ENCODE measurements at regions not wholly inside any gene's neighbourhood (a gene's known extent, or its start where the extent isn't known, plus 50 kb on each side); places are given as distances from the start of the nearest gene placed in this dataset.

DNA sequence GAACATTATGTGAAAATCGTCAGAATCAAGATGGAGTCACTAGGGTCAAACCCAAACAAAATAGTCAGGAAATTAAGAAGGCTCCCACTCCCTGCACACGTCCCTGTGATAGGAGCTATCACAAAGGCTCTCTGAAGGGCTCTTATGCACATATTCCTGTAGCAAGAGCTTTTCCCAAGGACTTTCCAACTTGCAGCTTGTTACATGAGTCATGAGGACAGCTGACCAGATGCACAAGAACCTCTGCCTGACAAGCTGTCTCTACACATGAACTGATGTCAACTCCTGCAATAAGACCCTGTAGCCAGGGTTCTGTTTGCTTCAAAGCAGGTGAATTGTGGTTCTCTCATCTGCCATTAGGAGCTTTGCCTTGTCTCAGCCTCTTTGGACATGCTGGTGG, 122.4 kb downstream of the OLFM1 start:
- TF ChIP-seq, protein P1, sequence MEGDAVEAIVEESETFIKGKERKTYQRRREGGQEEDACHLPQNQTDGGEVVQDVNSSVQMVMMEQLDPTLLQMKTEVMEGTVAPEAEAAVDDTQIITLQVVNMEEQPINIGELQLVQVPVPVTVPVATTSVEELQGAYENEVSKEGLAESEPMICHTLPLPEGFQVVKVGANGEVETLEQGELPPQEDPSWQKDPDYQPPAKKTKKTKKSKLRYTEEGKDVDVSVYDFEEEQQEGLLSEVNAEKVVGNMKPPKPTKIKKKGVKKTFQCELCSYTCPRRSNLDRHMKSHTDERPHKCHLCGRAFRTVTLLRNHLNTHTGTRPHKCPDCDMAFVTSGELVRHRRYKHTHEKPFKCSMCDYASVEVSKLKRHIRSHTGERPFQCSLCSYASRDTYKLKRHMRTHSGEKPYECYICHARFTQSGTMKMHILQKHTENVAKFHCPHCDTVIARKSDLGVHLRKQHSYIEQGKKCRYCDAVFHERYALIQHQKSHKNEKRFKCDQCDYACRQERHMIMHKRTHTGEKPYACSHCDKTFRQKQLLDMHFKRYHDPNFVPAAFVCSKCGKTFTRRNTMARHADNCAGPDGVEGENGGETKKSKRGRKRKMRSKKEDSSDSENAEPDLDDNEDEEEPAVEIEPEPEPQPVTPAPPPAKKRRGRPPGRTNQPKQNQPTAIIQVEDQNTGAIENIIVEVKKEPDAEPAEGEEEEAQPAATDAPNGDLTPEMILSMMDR (IDR thresholded peaks at IDR 0.05; ENCODE audit: low read depth, low read length): no peak
- TF ChIP-seq MYC (IDR thresholded peaks at IDR 0.05; ENCODE audit: low read depth, low read length): no peak
- no peak for TF ChIP-seq POLR2A (IDR thresholded peaks at IDR 0.05; ENCODE audit: extremely low read depth, insufficient read length)

All from NB4 (cell line).